IMR-90 (cell line): ENCODE measurements at regions not wholly inside any gene's neighbourhood (a gene's known extent, or its start where the extent isn't known, plus 50 kb on each side); places are given as distances from the start of the nearest gene placed in this dataset.

Experiments used
- ATAC-seq: fragments of 200-7000 bp; cut with Tn5 transposase; 2 replicates; pipeline ENCODE4 v1.9.1; 2020; ENCODE audit warnings: low read depth, mild to moderate bottlenecking, moderate library complexity
- BruUV-seq: library from RNA; stranded (reverse); fragments of 400-500 nt; replicated peaks from 2 replicates; lab custom pipeline; 2021; lab: Mats Ljungman, UMichigan
- CTCF ChIA-PET: fragments of 300-600 bp; formaldehyde crosslinking; extraction: SDS; loops from one replicate; lab custom pipeline; 2021; ENCODE audit warnings: antibody characterized with exemption; lab: Yijun Ruan, JAX
- POLR2A ChIA-PET: fragments of 300-600 bp; sonication (Branson Sonifier 250); formaldehyde crosslinking; loops from one replicate; lab custom pipeline; 2022; ENCODE audit warnings: antibody characterized with exemption; ENCODE audit not compliant: unreplicated experiment; lab: Charles Lee
- DNase-seq: peaks from one replicate; pipeline ENCODE4 v3.0.0; 2013
- H2AFZ ChIP-seq: replicated peaks from 2 replicates; pipeline ENCODE3; 2013; ENCODE audit warnings: low read length, mild to moderate bottlenecking; ENCODE audit not compliant: poor library complexity
- H2AK5ac ChIP-seq: 2 replicates; pipeline ENCODE4 v1.6.1; 2013; ENCODE audit warnings: low read depth, low read length, inconsistent platforms
- H2AK9ac ChIP-seq: replicated peaks from 2 replicates; pipeline ENCODE3; 2013; ENCODE audit warnings: mild to moderate bottlenecking, low read depth, low read length, moderate library complexity; ENCODE audit not compliant: poor library complexity
- H2BK120ac ChIP-seq: 2 replicates; pipeline ENCODE4 v1.6.1; 2013; ENCODE audit warnings: low read depth, low read length, inconsistent platforms
- H2BK15ac ChIP-seq: 3 replicates; pipeline ENCODE4 v1.6.1; 2013; ENCODE audit warnings: low read depth, low read length, inconsistent platforms
- H2BK20ac ChIP-seq: 2 replicates; pipeline ENCODE4 v1.6.1; 2013; ENCODE audit warnings: low read depth, mild to moderate bottlenecking, inconsistent platforms, low read length, moderate library complexity
- H2BK5ac ChIP-seq: 2 replicates; pipeline ENCODE4 v1.6.1; 2013; ENCODE audit warnings: mild to moderate bottlenecking, low read depth, low read length, inconsistent platforms; ENCODE audit not compliant: poor library complexity, severe bottlenecking
- H3K14ac ChIP-seq: replicated peaks from 2 replicates; pipeline ENCODE4 v1.6.1; 2013; ENCODE audit warnings: low read depth, low read length, inconsistent platforms
- H3K18ac ChIP-seq: 2 replicates; pipeline ENCODE4 v1.6.1; 2013; ENCODE audit warnings: low read depth, low read length, control low read depth
- H3K23ac ChIP-seq: 2 replicates; pipeline ENCODE4 v1.6.1; 2013; ENCODE audit warnings: low read depth, low read length, inconsistent platforms
- H3K27ac ChIP-seq: 2 replicates; pipeline ENCODE4 v1.5.1; 2013; ENCODE audit warnings: mild to moderate bottlenecking, control low read depth, low read length; ENCODE audit not compliant: insufficient read depth
- H3K27me3 ChIP-seq: 2 replicates; pipeline ENCODE4 v1.6.1; 2013; ENCODE audit warnings: low read length; ENCODE audit not compliant: control insufficient read depth, insufficient read depth
- H3K36me3 ChIP-seq: 2 replicates; pipeline ENCODE4 v1.6.1; 2013; ENCODE audit warnings: low read length, mixed read lengths; ENCODE audit not compliant: control insufficient read depth, insufficient read depth
- H3K4ac ChIP-seq: 2 replicates; pipeline ENCODE4 v1.6.1; 2013; ENCODE audit warnings: low read depth, low read length, inconsistent platforms
- H3K4me1 ChIP-seq: 2 replicates; pipeline ENCODE4 v1.6.1; 2013; ENCODE audit warnings: low read length, mixed read lengths; ENCODE audit not compliant: control insufficient read depth, insufficient read depth
- H3K4me2 ChIP-seq: 2 replicates; pipeline ENCODE4 v1.6.1; 2013; ENCODE audit warnings: low read depth, mild to moderate bottlenecking, control low read depth, low read length, moderate library complexity
- H3K4me3 ChIP-seq: 2 replicates; pipeline ENCODE4 v1.5.1; 2013; ENCODE audit warnings: low read depth, mild to moderate bottlenecking, control low read depth, low read length, moderate library complexity; ENCODE audit not compliant: insufficient read depth
- H3K56ac ChIP-seq: 2 replicates; pipeline ENCODE4 v1.6.1; 2013; ENCODE audit warnings: low read length, inconsistent platforms; ENCODE audit not compliant: insufficient read depth; ENCODE audit errors: extremely low read depth
- H3K79me1 ChIP-seq, 2 experiments: 2 replicates each; pipeline ENCODE4 v1.6.1; 2013; ENCODE audit warnings: low read length in 2 of 2, inconsistent platforms in 1 of 2, low read depth in 1 of 2
- H3K9ac ChIP-seq: 2 replicates; pipeline ENCODE4 v1.6.1; 2013; ENCODE audit warnings: low read depth, low read length, control low read depth
- H3K9me1 ChIP-seq: 2 replicates; pipeline ENCODE4 v1.6.1; 2013; ENCODE audit warnings: low read length, inconsistent platforms; ENCODE audit not compliant: insufficient read depth
- H3K9me3 ChIP-seq: 2 replicates; pipeline ENCODE4 v1.6.1; 2013; ENCODE audit warnings: low read length; ENCODE audit not compliant: control insufficient read depth, insufficient read depth
- H4K20me1 ChIP-seq: 2 replicates; pipeline ENCODE4 v1.6.1; 2013; ENCODE audit warnings: low read length, inconsistent platforms; ENCODE audit not compliant: insufficient read depth
- H4K5ac ChIP-seq: 2 replicates; pipeline ENCODE4 v1.6.1; 2013; ENCODE audit warnings: mild to moderate bottlenecking, low read depth, low read length, control low read depth
- H4K8ac ChIP-seq, 2 experiments: 2 replicates each; pipeline ENCODE4 v1.6.1; 2013; ENCODE audit warnings: low read depth in 2 of 2, low read length in 2 of 2, control low read depth in 1 of 2, inconsistent platforms in 1 of 2
- H4K91ac ChIP-seq: 2 replicates; pipeline ENCODE4 v1.6.1; 2013; ENCODE audit warnings: low read depth, low read length, inconsistent platforms; ENCODE audit not compliant: insufficient read depth
- CEBPB ChIP-seq: IDR thresholded peaks from 2 replicates; pipeline ENCODE4 v1.6.1; 2012; ENCODE audit warnings: low read depth, low read length, improper control_type of control experiment
- CHD1 ChIP-seq: IDR thresholded peaks from 2 replicates; pipeline ENCODE4 v1.6.1; 2012; ENCODE audit warnings: low read depth, low read length, improper control_type of control experiment
- MAFK ChIP-seq: IDR thresholded peaks from 2 replicates; pipeline ENCODE4 v1.6.1; 2012; ENCODE audit warnings: low read depth, low read length, improper control_type of control experiment
- MAZ ChIP-seq: IDR thresholded peaks from 2 replicates; pipeline ENCODE4 v1.6.1; 2012; ENCODE audit warnings: low read depth, mild to moderate bottlenecking, low read length, improper control_type of control experiment, moderate library complexity, borderline replicate concordance
- MXI1 ChIP-seq: IDR thresholded peaks from 2 replicates; pipeline ENCODE4 v1.6.1; 2012; ENCODE audit warnings: low read depth, mild to moderate bottlenecking, low read length, moderate library complexity, borderline replicate concordance
- NFE2L2 ChIP-seq: fragments of 150-350 bp; IDR thresholded peaks from 2 replicates; pipeline ENCODE4 v1.6.1; 2016; ENCODE audit warnings: low read depth, mild to moderate bottlenecking, low read length
- POLR2A ChIP-seq: IDR thresholded peaks from 2 replicates; pipeline ENCODE4 v1.6.1; 2012; ENCODE audit warnings: mild to moderate bottlenecking, low read depth, low read length
- RAD21 ChIP-seq: IDR thresholded peaks from 2 replicates; pipeline ENCODE4 v1.6.1; 2012; ENCODE audit warnings: low read length, improper control_type of control experiment
- RFX5 ChIP-seq: IDR thresholded peaks from 2 replicates; pipeline ENCODE4 v1.8.0; 2012; ENCODE audit warnings: low read depth, mild to moderate bottlenecking, low read length, moderate library complexity
- SMC3 ChIP-seq: fragments of 150-350 bp; IDR thresholded peaks from 2 replicates; pipeline ENCODE4 v1.6.1; 2016; ENCODE audit warnings: low read depth, mild to moderate bottlenecking, antibody characterized with exemption, low read length, moderate library complexity
- WGBS, 2 experiments: methylation state at CpG; one replicate each; pipeline versions ENCODE4 v1.1.5 to v1.1.7; 2013; ENCODE audit warnings: missing lambda C conversion rate in 2 of 2; ENCODE audit not compliant: insufficient read length in 1 of 2; ENCODE audit errors: extremely low coverage in 2 of 2; 5-methylcytosine and 5-hydroxymethylcytosine counted together
- dilution Hi-C: fragments of 300-500 bp; cut with HindIII; formaldehyde crosslinking; loops from one replicate; pipeline ENCODE4 v1.14.3; 2018; ENCODE audit warnings: low sequenced_read_pairs; ENCODE audit not compliant: unreplicated experiment
- in situ Hi-C: fragments of 300-500 bp; cut with MboI; formaldehyde crosslinking; loops from 3 replicates; pipeline ENCODE4 v1.14.3; 2019; ENCODE audit warnings: low sequenced_read_pairs, inconsistent platforms, mixed read lengths
- intact Hi-C: fragments of 100-400 bp; cut with micrococcal nuclease; formaldehyde crosslinking; loops from 2 replicates; pipeline ENCODE4 v1.10.0; 2022
- TF ChIP-seq, protein P1 (sequence below): fragments of 150-350 bp; IDR thresholded peaks from 2 replicates; pipeline ENCODE4 v1.6.1; 2016; ENCODE audit warnings: low read depth, mild to moderate bottlenecking, low read length, moderate library complexity, borderline replicate concordance
- TF ChIP-seq, protein P2 (sequence below): conservative IDR thresholded peaks from 2 replicates; pipeline ENCODE4 v1.5.1; 2012; ENCODE audit warnings: mild to moderate bottlenecking, low read depth, low read length, improper control_type of control experiment
- TF ChIP-seq, protein P3 (sequence below): fragments of 150-350 bp; IDR thresholded peaks from 2 replicates; pipeline ENCODE4 v1.6.1; 2017; ENCODE audit warnings: mild to moderate bottlenecking, antibody characterized with exemption, low read length, low read depth

DNA sequence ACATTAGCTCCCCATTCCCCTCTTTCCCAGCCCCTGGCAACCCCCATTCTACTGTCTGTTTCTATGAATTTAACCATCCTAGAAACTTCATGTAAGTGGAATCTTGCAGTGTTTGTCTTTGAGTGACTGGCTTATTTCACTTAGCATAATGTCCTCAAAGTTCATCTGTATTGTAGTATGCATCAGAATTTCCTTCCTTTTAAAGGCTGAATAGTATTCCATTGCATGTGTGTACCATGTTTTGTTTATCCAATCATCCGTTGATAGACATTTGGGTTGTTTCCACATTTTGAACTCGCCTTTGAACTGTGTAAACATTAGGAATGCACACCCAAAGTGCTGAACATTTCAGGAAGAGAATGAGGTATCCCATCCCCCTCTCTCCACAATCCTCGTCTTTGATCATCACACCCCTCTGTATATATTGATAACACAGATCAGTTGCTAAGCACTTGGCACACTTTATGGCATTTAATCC is 56.4 kb upstream of the PLAC1 start:
- H2BK5ac ChIP-seq = no peak overlapping the region
- peaks cover 2% of the 10 kb centered on the region; the same call in 1 of the 2 replicates for H3K27me3 ChIP-seq
- no peak overlapping the region for H2BK15ac ChIP-seq
- H3K4ac ChIP-seq = no peak overlapping the region
- ChIA-PET CTCF (no interaction called here), POLR2A (no interaction called here)
- H3K4me1 ChIP-seq = peaks cover 6% of the 10 kb centered on the region; the same call in 1 of the 2 replicates
- H2AFZ ChIP-seq = no peak overlapping the region
- no peak overlapping the region for H3K18ac ChIP-seq
- H3K23ac ChIP-seq = no peak overlapping the region
- no peaks in the 10 kb centered on the region for H3K36me3 ChIP-seq
- H3K4me3 ChIP-seq = no peak overlapping the region
- H2BK20ac ChIP-seq = no peak overlapping the region
- H3K27ac ChIP-seq = no peak overlapping the region
- H2AK9ac ChIP-seq = no peak overlapping the region
- no peak overlapping the region for H2AK5ac ChIP-seq
- dilution Hi-C loops = no loop called here
- DNase-seq (no peak), ATAC-seq (no peak)
- no peaks in the 10 kb centered on the region for H4K20me1 ChIP-seq
- no peak overlapping the region for H3K4me2 ChIP-seq
- intact Hi-C loops = no loop called here
- H4K8ac ChIP-seq = no peak overlapping the region
- H3K9me3 ChIP-seq = no peaks in the 10 kb centered on the region
- no peak overlapping the region for H4K91ac ChIP-seq
- no peak overlapping the region for H3K14ac ChIP-seq
- TF ChIP-seq, protein P1, sequence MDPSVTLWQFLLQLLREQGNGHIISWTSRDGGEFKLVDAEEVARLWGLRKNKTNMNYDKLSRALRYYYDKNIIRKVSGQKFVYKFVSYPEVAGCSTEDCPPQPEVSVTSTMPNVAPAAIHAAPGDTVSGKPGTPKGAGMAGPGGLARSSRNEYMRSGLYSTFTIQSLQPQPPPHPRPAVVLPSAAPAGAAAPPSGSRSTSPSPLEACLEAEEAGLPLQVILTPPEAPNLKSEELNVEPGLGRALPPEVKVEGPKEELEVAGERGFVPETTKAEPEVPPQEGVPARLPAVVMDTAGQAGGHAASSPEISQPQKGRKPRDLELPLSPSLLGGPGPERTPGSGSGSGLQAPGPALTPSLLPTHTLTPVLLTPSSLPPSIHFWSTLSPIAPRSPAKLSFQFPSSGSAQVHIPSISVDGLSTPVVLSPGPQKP = no peak
- no peak for TF ChIP-seq SMC3
- TF ChIP-seq, protein P2, sequence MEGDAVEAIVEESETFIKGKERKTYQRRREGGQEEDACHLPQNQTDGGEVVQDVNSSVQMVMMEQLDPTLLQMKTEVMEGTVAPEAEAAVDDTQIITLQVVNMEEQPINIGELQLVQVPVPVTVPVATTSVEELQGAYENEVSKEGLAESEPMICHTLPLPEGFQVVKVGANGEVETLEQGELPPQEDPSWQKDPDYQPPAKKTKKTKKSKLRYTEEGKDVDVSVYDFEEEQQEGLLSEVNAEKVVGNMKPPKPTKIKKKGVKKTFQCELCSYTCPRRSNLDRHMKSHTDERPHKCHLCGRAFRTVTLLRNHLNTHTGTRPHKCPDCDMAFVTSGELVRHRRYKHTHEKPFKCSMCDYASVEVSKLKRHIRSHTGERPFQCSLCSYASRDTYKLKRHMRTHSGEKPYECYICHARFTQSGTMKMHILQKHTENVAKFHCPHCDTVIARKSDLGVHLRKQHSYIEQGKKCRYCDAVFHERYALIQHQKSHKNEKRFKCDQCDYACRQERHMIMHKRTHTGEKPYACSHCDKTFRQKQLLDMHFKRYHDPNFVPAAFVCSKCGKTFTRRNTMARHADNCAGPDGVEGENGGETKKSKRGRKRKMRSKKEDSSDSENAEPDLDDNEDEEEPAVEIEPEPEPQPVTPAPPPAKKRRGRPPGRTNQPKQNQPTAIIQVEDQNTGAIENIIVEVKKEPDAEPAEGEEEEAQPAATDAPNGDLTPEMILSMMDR = no peak
- no peak for TF ChIP-seq CHD1
- TF ChIP-seq MAFK = no peak
- TF ChIP-seq POLR2A = no peak
- no peak for TF ChIP-seq RFX5
- TF ChIP-seq, protein P3, sequence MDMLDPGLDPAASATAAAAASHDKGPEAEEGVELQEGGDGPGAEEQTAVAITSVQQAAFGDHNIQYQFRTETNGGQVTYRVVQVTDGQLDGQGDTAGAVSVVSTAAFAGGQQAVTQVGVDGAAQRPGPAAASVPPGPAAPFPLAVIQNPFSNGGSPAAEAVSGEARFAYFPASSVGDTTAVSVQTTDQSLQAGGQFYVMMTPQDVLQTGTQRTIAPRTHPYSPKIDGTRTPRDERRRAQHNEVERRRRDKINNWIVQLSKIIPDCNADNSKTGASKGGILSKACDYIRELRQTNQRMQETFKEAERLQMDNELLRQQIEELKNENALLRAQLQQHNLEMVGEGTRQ = no peak
- TF ChIP-seq NFE2L2 = no peak
- TF ChIP-seq MAZ = no peak
- TF ChIP-seq RAD21 = no peak
- no peak for TF ChIP-seq CEBPB
- TF ChIP-seq MXI1 = no peak
- no peak overlapping the region for H3K56ac ChIP-seq
- no peaks in the 10 kb centered on the region for H3K79me1 ChIP-seq
- BruUV-seq = no TSS peak
- in situ Hi-C loops = no loop called here
- peaks cover 3% of the 10 kb centered on the region for H3K9me1 ChIP-seq
- no peak overlapping the region for H2BK120ac ChIP-seq
- WGBS, 2 experiments = no CpG with 5 or more reads among the region's 3 CpGs
- no peak overlapping the region for H3K9ac ChIP-seq
- H4K5ac ChIP-seq = no peak overlapping the region
